Embryonic facial prominence (tissue), 1 donor: ENCODE measurements at regions not wholly inside any gene's neighbourhood (a gene's known extent, or its start where the extent isn't known, plus 50 kb on each side); places are given as distances from the start of the nearest gene placed in this dataset.
"Not testable (repeated sequence)": the region's sequence is repeated elsewhere in the genome, so short reads cannot be mapped to it uniquely, and the experiment has no call there.

Experiments
- DNase-seq: peaks from one replicate; pipeline ENCODE4 v3.0.0-alpha.2; 2016; ENCODE audit errors: extremely low spot score

- no peak for DNase-seq
Measured at GRCh38 chr3:115204475-115204874, 57.4 kb upstream of the ZBTB20 start.

- DNase-seq, result no peak
Measured at GRCh38 chr3:115208066-115208750, 61.1 kb upstream of the ZBTB20 start.

- no peak for DNase-seq
Measured at GRCh38 chr3:115211810-115212492, 64.9 kb upstream of the ZBTB20 start.

- no peak for DNase-seq
Measured at GRCh38 chr3:115212615-115213014, 65.5 kb upstream of the ZBTB20 start.

GRCh38 chr3:115213052-115213451, 66.0 kb upstream of the ZBTB20 start:
- not testable (repeated sequence) for DNase-seq

GRCh38 chr3:115217292-115217677, 70.2 kb upstream of the ZBTB20 start:
- no peak for DNase-seq

- peak; percentile 58 for DNase-seq
Measured at GRCh38 chr3:115217678-115218451, 70.8 kb upstream of the ZBTB20 start.

- DNase-seq, result no peak
Measured at GRCh38 chr3:115218859-115219258, 71.8 kb upstream of the ZBTB20 start.

- no peak for DNase-seq
Measured at GRCh38 chr3:115224687-115225086, 77.6 kb upstream of the ZBTB20 start.

- no peak for DNase-seq
Measured at GRCh38 chr3:115226844-115227445, 79.9 kb upstream of the ZBTB20 start.

- DNase-seq, result no peak
Measured at GRCh38 chr3:115227461-115227860, 80.4 kb upstream of the ZBTB20 start.

GRCh38 chr3:115228266-115228665, 81.2 kb upstream of the ZBTB20 start:
- no peak for DNase-seq

GRCh38 chr3:115232167-115232566, 85.1 kb upstream of the ZBTB20 start:
- no peak for DNase-seq

- DNase-seq, result no peak
Measured at GRCh38 chr3:115233021-115233420, 85.9 kb upstream of the ZBTB20 start.

GRCh38 chr3:115236496-115236895, 89.4 kb upstream of the ZBTB20 start:
- no peak for DNase-seq

- DNase-seq, result no peak
Measured at GRCh38 chr3:115239717-115240116, 92.6 kb upstream of the ZBTB20 start.

GRCh38 chr3:115244350-115244749, 97.3 kb upstream of the ZBTB20 start:
- DNase-seq, result no peak

- no peak for DNase-seq
Measured at GRCh38 chr3:115245438-115245837, 98.3 kb upstream of the ZBTB20 start.

- DNase-seq, result no peak
Measured at GRCh38 chr3:115245899-115246298, 98.8 kb upstream of the ZBTB20 start.

- no peak for DNase-seq
Measured at GRCh38 chr3:115246461-115247020, 99.5 kb upstream of the ZBTB20 start.

- no peak for DNase-seq
Measured at GRCh38 chr3:115248274-115248673, 101.2 kb upstream of the ZBTB20 start.

- DNase-seq, result no peak
Measured at GRCh38 chr3:115251509-115251908, 104.4 kb upstream of the ZBTB20 start.
